Upper lobe of left lung (tissue), 6 donors: ENCODE measurements at regions not wholly inside any gene's neighbourhood (a gene's known extent, or its start where the extent isn't known, plus 50 kb on each side); places are given as distances from the start of the nearest gene placed in this dataset.
A peak's percentile ranks its signal among the peaks of the same experiment; 100 is the strongest.

Experiments
- ATAC-seq, 2 donors: fragments of 200-7000 bp; cut with Tn5 transposase; one replicate each; pipeline ENCODE4 v1.9.1; 2022; ENCODE audit warnings: mild to moderate bottlenecking in 2 of 2, moderate library complexity in 2 of 2; ENCODE audit not compliant: low FRiP score in 2 of 2
- DNase-seq, 2 donors: peaks; one replicate each; pipeline ENCODE4 v3.0.0-alpha.2; 2019 to 2020
- H3K27ac ChIP-seq, 4 donors: fragments of 200-600 bp; sonication (generic); one replicate each; pipeline ENCODE4 v1.5.1; 2016 to 2019
- H3K27me3 ChIP-seq, 4 donors: fragments of 200-600 bp; sonication (generic); one replicate each; pipeline ENCODE4 v1.5.1; 2017 to 2019
- H3K36me3 ChIP-seq, 4 donors: fragments of 200-600 bp; sonication (generic); one replicate each; pipeline ENCODE4 v1.5.1; 2016 to 2019
- H3K4me1 ChIP-seq, 4 donors: fragments of 200-600 bp; sonication (generic); one replicate each; pipeline ENCODE4 v1.5.1; 2018 to 2019
- H3K4me3 ChIP-seq, 4 donors: fragments of 200-600 bp; sonication (generic); one replicate each; pipeline ENCODE4 v1.5.1; 2017 to 2019; ENCODE audit warnings: mild to moderate bottlenecking in 2 of 4, moderate library complexity in 1 of 4
- H3K9me3 ChIP-seq, 4 donors: fragments of 200-600 bp; sonication (generic); one replicate each; pipeline ENCODE4 v1.5.1; 2018 to 2019
- CTCF ChIP-seq, 6 experiments: fragments of 450-650 bp in 4 of 6; fragments of 200-600 bp in 2 of 6; sonication (generic) in 2 of 6; IDR thresholded peaks; one replicate each; pipeline ENCODE4 v1.5.1; 2016 to 2019; ENCODE audit warnings: antibody characterized with exemption in 6 of 6
- EP300 ChIP-seq, 4 donors: sonication (generic); formaldehyde crosslinking; IDR thresholded peaks; one replicate each; pipeline ENCODE4 v1.5.1; 2017; ENCODE audit warnings: antibody characterized with exemption in 4 of 4, control low read depth in 2 of 4
- POLR2A ChIP-seq, 4 donors: fragments of 450-650 bp; IDR thresholded peaks; one replicate each; pipeline ENCODE4 v1.5.1; 2016 to 2017; ENCODE audit warnings: antibody characterized with exemption in 4 of 4, mild to moderate bottlenecking in 2 of 4
- POLR2AphosphoS5 ChIP-seq, 2 donors: sonication (generic); formaldehyde crosslinking; IDR thresholded peaks; one replicate each; pipeline ENCODE4 v1.5.1; 2017; ENCODE audit warnings: antibody characterized with exemption in 2 of 2
- WGBS, 2 donors: methylation state at CpG; one replicate each; pipeline ENCODE4 v1.1.5; 2017 to 2018; 5-methylcytosine and 5-hydroxymethylcytosine counted together
- donor health status: DM: no; HTN: no; CAD: no; lungs with moderate emphysema.
- donor health status: DM: no; HTN: yes; CAD: no; lungs with severe emphysema.

- DNase-seq (no peak), ATAC-seq (no peak)
- H3K4me3 ChIP-seq: no peak overlapping the region
- TF ChIP-seq POLR2AphosphoS5 (IDR thresholded peaks at IDR 0.05): no peak
- TF ChIP-seq EP300 (IDR thresholded peaks at IDR 0.05): no peak
- TF ChIP-seq POLR2A (IDR thresholded peaks at IDR 0.05): no peak
- no peak for TF ChIP-seq CTCF (IDR thresholded peaks at IDR 0.05)
- H3K9me3 ChIP-seq: no peaks in the 10 kb centered on the region
- 57 to 76% methylated on average over 2 of the region's 2 CpGs for WGBS, 2 donors
- no peaks in the 10 kb centered on the region for H3K27me3 ChIP-seq
- no peaks in the 10 kb centered on the region for H3K4me1 ChIP-seq
- no peak overlapping the region for H3K27ac ChIP-seq
- no peaks in the 10 kb centered on the region for H3K36me3 ChIP-seq
Observed at GRCh38 chr3:117881210-117881609, 1153.4 kb downstream of the IGSF11 start.

- Histone ChIP-seq H3K36me3 (no peaks in the 10 kb centered on the region), H3K9me3 (no peaks in the 10 kb centered on the region), H3K27me3 (no peaks in the 10 kb centered on the region), H3K4me3 (no peak overlapping the region), H3K4me1 (no peaks in the 10 kb centered on the region), H3K27ac (no peak overlapping the region)
- DNase-seq: no peak
- 13 to 14% methylated on average over 5 of the region's 5 CpGs for WGBS, 2 donors
- TF ChIP-seq POLR2AphosphoS5 (IDR thresholded peaks at IDR 0.05) (no peak), CTCF (IDR thresholded peaks at IDR 0.05) (no peak), EP300 (IDR thresholded peaks at IDR 0.05) (no peak), POLR2A (IDR thresholded peaks at IDR 0.05) (no peak)
- peak in 1 of 2 donors; percentile 60 for ATAC-seq
Observed at GRCh38 chr3:117885011-117885441, 1149.6 kb downstream of the IGSF11 start.

GRCh38 chr3:117886147-117886546, 1148.5 kb downstream of the IGSF11 start:
- Histone ChIP-seq H3K27ac (no peak overlapping the region), H3K9me3 (no peaks in the 10 kb centered on the region), H3K36me3 (no peaks in the 10 kb centered on the region), H3K4me3 (no peak overlapping the region), H3K4me1 (no peaks in the 10 kb centered on the region), H3K27me3 (no peaks in the 10 kb centered on the region)
- DNase-seq (no peak), ATAC-seq (no peak)
- TF ChIP-seq POLR2AphosphoS5 (IDR thresholded peaks at IDR 0.05): no peak
- TF ChIP-seq EP300 (IDR thresholded peaks at IDR 0.05): no peak
- no peak for TF ChIP-seq POLR2A (IDR thresholded peaks at IDR 0.05)
- TF ChIP-seq CTCF (IDR thresholded peaks at IDR 0.05): no peak
- 77 to 80% methylated on average over 3 of the region's 3 CpGs for WGBS, 2 donors

GRCh38 chr3:117887031-117887430, 1147.6 kb downstream of the IGSF11 start:
- Histone ChIP-seq H3K4me3 (no peak overlapping the region), H3K4me1 (no peaks in the 10 kb centered on the region), H3K9me3 (no peaks in the 10 kb centered on the region), H3K27ac (no peak overlapping the region), H3K27me3 (no peaks in the 10 kb centered on the region), H3K36me3 (no peaks in the 10 kb centered on the region)
- 71 to 77% methylated on average over 3 of the region's 3 CpGs for WGBS, 2 donors
- DNase-seq: no peak
- TF ChIP-seq POLR2A (IDR thresholded peaks at IDR 0.05): no peak
- no peak for TF ChIP-seq POLR2AphosphoS5 (IDR thresholded peaks at IDR 0.05)
- no peak for TF ChIP-seq EP300 (IDR thresholded peaks at IDR 0.05)
- TF ChIP-seq CTCF (IDR thresholded peaks at IDR 0.05): no peak
- ATAC-seq: no peak

GRCh38 chr3:117887901-117888300, 1146.7 kb downstream of the IGSF11 start:
- TF ChIP-seq POLR2A (IDR thresholded peaks at IDR 0.05) (no peak), POLR2AphosphoS5 (IDR thresholded peaks at IDR 0.05) (no peak), EP300 (IDR thresholded peaks at IDR 0.05) (no peak), CTCF (IDR thresholded peaks at IDR 0.05) (no peak)
- DNase-seq: no peak
- H3K27me3 ChIP-seq: no peaks in the 10 kb centered on the region
- H3K4me3 ChIP-seq: no peak overlapping the region
- no peak overlapping the region for H3K27ac ChIP-seq
- no peaks in the 10 kb centered on the region for H3K36me3 ChIP-seq
- 53 to 60% methylated on average over 4 of the region's 4 CpGs for WGBS, 2 donors
- no peaks in the 10 kb centered on the region for H3K9me3 ChIP-seq
- no peak for ATAC-seq
- H3K4me1 ChIP-seq: no peaks in the 10 kb centered on the region
